GM12873 (cell line): ENCODE measurements at regions not wholly inside any gene's neighbourhood (a gene's known extent, or its start where the extent isn't known, plus 50 kb on each side); places are given as distances from the start of the nearest gene placed in this dataset.

Experiments used
- TF ChIP-seq, protein P1 (sequence below): IDR thresholded peaks from 2 replicates; pipeline ENCODE4 v1.5.1; 2012; ENCODE audit warnings: low read depth, mild to moderate bottlenecking, moderate library complexity, low read length, control low read depth; ENCODE audit not compliant: insufficient read depth; ENCODE audit errors: missing control alignments

GRCh38 chr5:104512063-104512825 lies 949.7 kb upstream of the NUDT12 start:
- TF ChIP-seq, protein P1, sequence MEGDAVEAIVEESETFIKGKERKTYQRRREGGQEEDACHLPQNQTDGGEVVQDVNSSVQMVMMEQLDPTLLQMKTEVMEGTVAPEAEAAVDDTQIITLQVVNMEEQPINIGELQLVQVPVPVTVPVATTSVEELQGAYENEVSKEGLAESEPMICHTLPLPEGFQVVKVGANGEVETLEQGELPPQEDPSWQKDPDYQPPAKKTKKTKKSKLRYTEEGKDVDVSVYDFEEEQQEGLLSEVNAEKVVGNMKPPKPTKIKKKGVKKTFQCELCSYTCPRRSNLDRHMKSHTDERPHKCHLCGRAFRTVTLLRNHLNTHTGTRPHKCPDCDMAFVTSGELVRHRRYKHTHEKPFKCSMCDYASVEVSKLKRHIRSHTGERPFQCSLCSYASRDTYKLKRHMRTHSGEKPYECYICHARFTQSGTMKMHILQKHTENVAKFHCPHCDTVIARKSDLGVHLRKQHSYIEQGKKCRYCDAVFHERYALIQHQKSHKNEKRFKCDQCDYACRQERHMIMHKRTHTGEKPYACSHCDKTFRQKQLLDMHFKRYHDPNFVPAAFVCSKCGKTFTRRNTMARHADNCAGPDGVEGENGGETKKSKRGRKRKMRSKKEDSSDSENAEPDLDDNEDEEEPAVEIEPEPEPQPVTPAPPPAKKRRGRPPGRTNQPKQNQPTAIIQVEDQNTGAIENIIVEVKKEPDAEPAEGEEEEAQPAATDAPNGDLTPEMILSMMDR = no peak

- TF ChIP-seq, protein P1 = no peak
Observed at GRCh38 chr5:104498281-104498680, 935.7 kb upstream of the NUDT12 start.

DNA sequence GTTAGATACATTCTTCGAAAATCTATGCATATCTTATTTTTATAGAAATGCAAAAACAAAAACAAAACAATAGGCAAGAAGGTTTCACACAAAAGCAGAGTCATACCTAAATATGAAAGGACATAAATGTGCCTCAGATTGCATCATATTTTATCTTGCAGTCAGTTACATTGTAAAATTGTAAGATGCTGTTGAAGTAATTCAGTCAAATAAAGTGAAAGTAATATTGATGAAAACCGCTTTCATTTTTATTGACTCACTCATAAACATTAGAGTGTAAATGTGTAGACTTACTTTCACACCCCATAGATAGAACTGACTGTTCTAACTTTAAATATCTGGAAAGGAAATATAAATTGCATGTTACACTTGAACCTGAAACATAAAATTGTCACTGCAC lies 931.5 kb upstream of the NUDT12 start:
- TF ChIP-seq, protein P1 = no peak

DNA sequence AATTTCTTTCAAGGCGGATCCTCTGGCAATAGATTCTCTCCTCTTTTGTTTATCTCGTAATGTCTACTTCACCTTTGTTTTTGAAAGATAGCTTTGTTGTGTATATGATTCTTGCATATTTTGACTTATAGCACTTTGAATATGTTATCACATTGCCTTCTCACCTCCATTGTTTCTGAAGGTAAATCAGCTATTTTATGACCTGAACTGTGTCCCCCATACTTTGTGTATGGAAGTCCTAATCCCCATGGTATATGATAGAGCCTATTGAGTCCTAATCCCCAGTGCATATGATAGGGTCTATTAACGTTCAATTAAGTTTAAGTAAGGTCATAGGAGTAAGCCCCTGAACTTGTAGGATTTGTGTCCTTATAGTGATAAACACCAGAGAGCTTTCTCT lies 910.2 kb upstream of the NUDT12 start:
- TF ChIP-seq, protein P1 = no peak

DNA sequence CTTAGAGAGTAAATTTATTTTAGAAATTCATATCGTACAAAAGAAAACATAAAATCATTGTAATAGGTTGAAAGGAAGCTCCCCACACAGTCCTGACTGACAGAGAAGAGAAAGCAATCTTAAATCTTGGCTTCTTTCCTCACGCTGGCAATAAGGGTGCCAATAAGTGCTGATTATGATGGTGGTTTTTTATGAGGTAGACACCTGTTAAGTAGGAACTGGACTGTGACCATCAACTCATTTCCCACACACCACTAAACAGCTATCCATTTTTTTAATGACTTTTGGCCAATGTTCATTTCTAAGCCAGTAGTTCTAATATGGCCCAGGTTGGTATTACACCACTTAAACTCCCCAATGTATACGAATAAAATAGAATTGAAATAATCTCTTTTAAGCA lies 893.5 kb upstream of the NUDT12 start:
- TF ChIP-seq, protein P1 = no peak

GRCh38 chr5:104452550-104452949 lies 890.0 kb upstream of the NUDT12 start:
- TF ChIP-seq, protein P1 = no peak

GRCh38 chr5:104444656-104445055 lies 882.1 kb upstream of the NUDT12 start:
- TF ChIP-seq, protein P1 = no peak
